ENCODE measurements at regions not wholly inside any gene's neighbourhood (a gene's known extent, or its start where the extent isn't known, plus 50 kb on each side); places are given as distances from the start of the nearest gene placed in this dataset.

DNA sequence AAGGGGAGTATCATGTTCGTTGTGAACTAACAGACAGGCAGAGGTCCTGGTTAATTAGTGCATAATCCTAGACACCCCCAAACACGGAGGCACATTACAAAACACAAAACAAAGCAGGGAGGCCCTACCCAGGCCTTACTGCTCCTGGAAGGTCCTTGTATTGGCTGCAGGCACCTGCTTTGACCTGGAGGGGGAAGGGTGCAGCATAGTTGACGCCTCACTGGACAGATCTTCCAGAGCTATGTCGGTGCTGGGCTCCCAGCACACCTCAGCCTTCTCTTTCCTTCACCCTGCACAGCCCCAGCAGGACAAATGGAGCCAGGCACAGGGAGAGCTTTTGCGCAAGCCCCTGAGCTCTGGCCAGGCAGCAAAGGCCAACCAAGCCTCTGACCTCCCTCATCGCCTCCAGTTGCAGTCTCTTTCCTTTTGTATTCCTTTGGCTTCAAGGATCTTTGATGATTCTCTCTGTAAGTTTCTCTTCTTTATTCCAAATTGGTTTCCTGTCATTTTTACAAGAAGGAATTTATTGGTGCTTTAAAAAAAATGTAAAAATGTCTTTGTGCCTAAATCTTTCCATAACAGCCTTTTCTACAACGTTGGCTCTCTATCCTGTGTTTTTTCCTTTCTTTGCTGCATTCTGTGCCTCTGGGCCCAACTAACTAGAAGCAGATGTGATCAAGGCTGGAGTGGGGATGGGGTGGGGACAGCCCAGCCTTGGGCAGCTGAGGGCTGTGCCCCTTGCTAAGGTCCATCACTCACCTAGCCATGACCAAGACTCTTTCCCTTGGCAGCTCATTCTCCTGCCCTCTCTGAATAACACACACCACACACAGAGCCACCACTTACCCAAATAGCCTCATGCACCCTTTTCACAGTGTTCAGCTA lies 317.1 kb upstream of the NPVF start:
- no peaks in the 10 kb centered on the region for H3K9me3 ChIP-seq (ENCODE audit: control insufficient read depth, insufficient read depth, low read length)
- TF ChIP-seq, protein P1, sequence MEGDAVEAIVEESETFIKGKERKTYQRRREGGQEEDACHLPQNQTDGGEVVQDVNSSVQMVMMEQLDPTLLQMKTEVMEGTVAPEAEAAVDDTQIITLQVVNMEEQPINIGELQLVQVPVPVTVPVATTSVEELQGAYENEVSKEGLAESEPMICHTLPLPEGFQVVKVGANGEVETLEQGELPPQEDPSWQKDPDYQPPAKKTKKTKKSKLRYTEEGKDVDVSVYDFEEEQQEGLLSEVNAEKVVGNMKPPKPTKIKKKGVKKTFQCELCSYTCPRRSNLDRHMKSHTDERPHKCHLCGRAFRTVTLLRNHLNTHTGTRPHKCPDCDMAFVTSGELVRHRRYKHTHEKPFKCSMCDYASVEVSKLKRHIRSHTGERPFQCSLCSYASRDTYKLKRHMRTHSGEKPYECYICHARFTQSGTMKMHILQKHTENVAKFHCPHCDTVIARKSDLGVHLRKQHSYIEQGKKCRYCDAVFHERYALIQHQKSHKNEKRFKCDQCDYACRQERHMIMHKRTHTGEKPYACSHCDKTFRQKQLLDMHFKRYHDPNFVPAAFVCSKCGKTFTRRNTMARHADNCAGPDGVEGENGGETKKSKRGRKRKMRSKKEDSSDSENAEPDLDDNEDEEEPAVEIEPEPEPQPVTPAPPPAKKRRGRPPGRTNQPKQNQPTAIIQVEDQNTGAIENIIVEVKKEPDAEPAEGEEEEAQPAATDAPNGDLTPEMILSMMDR (IDR thresholded peaks at IDR 0.05; ENCODE audit: low read depth, low read length): no peak
- no peak overlapping the region for H3K4me3 ChIP-seq (ENCODE audit: low read depth, low read length)
- DNase-seq (ENCODE audit: low read depth, low spot score): no peak
- no peaks in the 10 kb centered on the region for H3K27me3 ChIP-seq (ENCODE audit: control insufficient read depth, insufficient read depth, low read length)
- no peak overlapping the region for H3K27ac ChIP-seq (ENCODE audit: low read depth, low read length)
- ChIA-PET CTCF (interaction anchor here (1.4 kb wide), 1 partner anchor 20 kb away, joined by 4 read pairs; no protein-coding TSS in a partner anchor), POLR2A (no interaction called here)

GRCh38 chr7:25546306-25546705 lies 318.0 kb upstream of the NPVF start:
- TF ChIP-seq, protein P1 (IDR thresholded peaks at IDR 0.05; ENCODE audit: low read depth, low read length): no peak
- no peak for DNase-seq (ENCODE audit: low read depth, low spot score)
- no peak overlapping the region for H3K4me3 ChIP-seq (ENCODE audit: low read depth, low read length)
- H3K9me3 ChIP-seq (ENCODE audit: control insufficient read depth, insufficient read depth, low read length): no peaks in the 10 kb centered on the region
- CTCF ChIA-PET: interaction anchor here (1.4 kb wide), 1 partner anchor 19 kb away, joined by 4 read pairs; no protein-coding TSS in a partner anchor
- POLR2A ChIA-PET: no interaction called here
- no peaks in the 10 kb centered on the region for H3K27me3 ChIP-seq (ENCODE audit: control insufficient read depth, insufficient read depth, low read length)
- H3K27ac ChIP-seq (ENCODE audit: low read depth, low read length): no peak overlapping the region

DNA sequence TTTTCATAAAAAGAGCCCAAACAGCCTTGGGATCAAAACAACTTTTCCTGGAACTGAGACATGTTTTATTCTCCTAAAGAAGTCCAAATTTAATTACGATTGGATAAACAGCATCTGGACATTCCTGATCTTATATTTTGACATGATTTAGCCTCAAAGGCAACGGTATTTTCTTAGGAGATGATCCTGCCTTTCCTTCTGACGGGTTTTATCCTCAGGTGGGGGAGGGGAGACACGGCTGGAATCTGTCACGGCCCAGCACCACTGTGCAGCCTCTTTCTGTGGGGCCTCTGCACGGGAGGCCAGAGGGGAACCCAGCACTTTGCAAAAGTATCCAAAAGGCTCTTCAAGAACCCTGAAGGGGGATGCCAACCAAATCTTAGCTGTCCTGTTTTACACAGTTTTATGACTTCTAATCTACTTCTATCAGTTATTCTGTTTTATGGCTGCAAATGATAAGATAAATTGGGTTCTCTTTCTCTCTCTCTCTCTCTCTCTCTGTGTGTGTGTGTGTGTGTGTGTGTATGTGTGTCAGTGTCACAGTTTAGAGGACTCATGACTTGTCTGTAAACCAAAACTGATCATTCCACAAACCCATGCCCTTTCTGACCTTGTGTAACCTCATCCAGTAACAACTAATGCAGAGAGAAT lies 321.1 kb upstream of the NPVF start:
- H3K9me3 ChIP-seq (ENCODE audit: control insufficient read depth, insufficient read depth, low read length): no peaks in the 10 kb centered on the region
- DNase-seq (ENCODE audit: low read depth, low spot score): no peak
- no peak overlapping the region for H3K27ac ChIP-seq (ENCODE audit: low read depth, low read length)
- no peak overlapping the region for H3K4me3 ChIP-seq (ENCODE audit: low read depth, low read length)
- TF ChIP-seq, protein P1 (IDR thresholded peaks at IDR 0.05; ENCODE audit: low read depth, low read length): no peak
- ChIA-PET POLR2A (no interaction called here), CTCF (interaction anchor here (0.7 to 1.0 kb wide), 2 partner anchors 16 to 350 kb away, joined by 3 read pairs; no protein-coding TSS in a partner anchor)
- H3K27me3 ChIP-seq (ENCODE audit: control insufficient read depth, insufficient read depth, low read length): no peaks in the 10 kb centered on the region

- Histone ChIP-seq H3K9me3 (ENCODE audit: control insufficient read depth, insufficient read depth, low read length) (no peaks in the 10 kb centered on the region), H3K27me3 (ENCODE audit: control insufficient read depth, insufficient read depth, low read length) (peaks cover 3% of the 10 kb centered on the region), H3K27ac (ENCODE audit: low read depth, low read length) (no peak overlapping the region), H3K4me3 (ENCODE audit: low read depth, low read length) (no peak overlapping the region)
- DNase-seq (ENCODE audit: low read depth, low spot score): no peak
- TF ChIP-seq, protein P1 (IDR thresholded peaks at IDR 0.05; ENCODE audit: low read depth, low read length): no peak
- ChIA-PET CTCF (interaction anchor here (0.7 to 1.0 kb wide), 2 partner anchors 15 to 349 kb away, joined by 3 read pairs; no protein-coding TSS in a partner anchor), POLR2A (no interaction called here)
These were observed 321.9 kb upstream of the NPVF start for GRCh38 chr7:25550149-25550548.

DNA sequence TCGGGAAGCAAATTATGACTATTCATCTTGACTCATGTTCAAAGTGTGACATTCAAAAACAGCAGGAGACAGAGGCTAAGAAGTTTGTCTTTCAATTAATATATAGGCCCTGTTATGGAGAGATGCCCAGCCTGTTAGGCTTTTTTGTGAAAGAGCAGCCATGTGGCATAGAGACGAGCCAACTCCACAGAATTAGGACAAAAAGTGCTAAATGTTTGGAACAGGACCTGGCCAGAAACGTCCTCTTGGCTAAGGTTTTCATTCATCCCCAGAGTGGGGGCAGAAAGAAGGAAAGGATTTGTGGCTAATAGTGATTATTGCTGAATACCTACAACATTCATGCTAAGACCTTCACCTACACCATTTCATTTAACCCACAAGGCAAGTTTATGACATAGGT lies 324.7 kb upstream of the NPVF start:
- Histone ChIP-seq H3K27me3 (ENCODE audit: control insufficient read depth, insufficient read depth, low read length) (peaks cover 3% of the 10 kb centered on the region), H3K4me3 (ENCODE audit: low read depth, low read length) (no peak overlapping the region), H3K9me3 (ENCODE audit: control insufficient read depth, insufficient read depth, low read length) (no peaks in the 10 kb centered on the region), H3K27ac (ENCODE audit: low read depth, low read length) (no peak overlapping the region)
- ChIA-PET CTCF (interaction anchor here (1.5 kb wide), 1 partner anchor 12 kb away, joined by 4 read pairs; no protein-coding TSS in a partner anchor), POLR2A (no interaction called here)
- TF ChIP-seq, protein P1 (IDR thresholded peaks at IDR 0.05; ENCODE audit: low read depth, low read length): no peak
- no peak for DNase-seq (ENCODE audit: low read depth, low spot score)

All from AG04450 (cell line).